Spinal cord (tissue), 9 donors: ENCODE measurements at regions not wholly inside any gene's neighbourhood (a gene's known extent, or its start where the extent isn't known, plus 50 kb on each side); places are given as distances from the start of the nearest gene placed in this dataset.

Source experiments
- DNase-seq, 6 donors: peaks; one replicate each; pipeline versions ENCODE4 v3.0.0 to v3.0.0-alpha.2; 2013 to 2015; ENCODE audit warnings: low spot score in 6 of 6, low read depth in 4 of 6
- H3K27ac ChIP-seq: one replicate; pipeline ENCODE4 v1.5.1; 2013; ENCODE audit warnings: low read depth, low read length, control low read depth
- H3K27me3 ChIP-seq: one replicate; pipeline ENCODE4 v1.6.1; 2013; ENCODE audit warnings: low read length; ENCODE audit not compliant: control insufficient read depth, insufficient read depth
- H3K36me3 ChIP-seq: one replicate; pipeline ENCODE4 v1.6.1; 2013; ENCODE audit warnings: low read length; ENCODE audit not compliant: control insufficient read depth, insufficient read depth
- H3K4me1 ChIP-seq: one replicate; pipeline ENCODE4 v1.6.1; 2013; ENCODE audit warnings: low read length; ENCODE audit not compliant: control insufficient read depth, insufficient read depth
- H3K4me3 ChIP-seq: one replicate; pipeline ENCODE4 v1.5.1; 2013; ENCODE audit warnings: low read depth, low read length, control low read depth
- H3K9me3 ChIP-seq: one replicate; pipeline ENCODE4 v1.6.1; 2013; ENCODE audit warnings: low read length; ENCODE audit not compliant: control insufficient read depth, insufficient read depth
- WGBS: methylation state at CpG from one replicate; pipeline ENCODE4 v1.1.5; 2013; ENCODE audit warnings: missing lambda C conversion rate; ENCODE audit not compliant: insufficient coverage; 5-methylcytosine and 5-hydroxymethylcytosine counted together
- donor health status: healthy.

GRCh38 chr4:141391293-141391692 is 170.6 kb downstream of the ZNF330 start:
- Histone ChIP-seq H3K9me3 (no peaks in the 10 kb centered on the region), H3K4me3 (no peak overlapping the region), H3K36me3 (no peaks in the 10 kb centered on the region), H3K27me3 (no peaks in the 10 kb centered on the region), H3K27ac (no peak overlapping the region), H3K4me1 (no peaks in the 10 kb centered on the region)
- no peak for DNase-seq

GRCh38 chr4:141391771-141392170 is 171.1 kb downstream of the ZNF330 start:
- WGBS: 100% methylated on average over 1 of the region's 3 CpGs
- Histone ChIP-seq H3K27me3 (no peaks in the 10 kb centered on the region), H3K9me3 (no peaks in the 10 kb centered on the region), H3K36me3 (no peaks in the 10 kb centered on the region), H3K27ac (no peak overlapping the region), H3K4me1 (no peaks in the 10 kb centered on the region), H3K4me3 (no peak overlapping the region)
- no peak for DNase-seq

- Histone ChIP-seq H3K9me3 (no peaks in the 10 kb centered on the region), H3K27me3 (no peaks in the 10 kb centered on the region), H3K36me3 (no peaks in the 10 kb centered on the region), H3K27ac (no peak overlapping the region), H3K4me1 (no peaks in the 10 kb centered on the region), H3K4me3 (no peak overlapping the region)
- DNase-seq: no peak
- WGBS: no CpG with 5 or more reads among the region's 1 CpG
Measured at GRCh38 chr4:141395246-141395830, 174.6 kb downstream of the ZNF330 start.

GRCh38 chr4:141395919-141396318 is 175.2 kb downstream of the ZNF330 start:
- Histone ChIP-seq H3K27ac (no peak overlapping the region), H3K27me3 (no peaks in the 10 kb centered on the region), H3K4me1 (no peaks in the 10 kb centered on the region), H3K9me3 (no peaks in the 10 kb centered on the region), H3K4me3 (no peak overlapping the region), H3K36me3 (no peaks in the 10 kb centered on the region)
- 87% methylated on average over 4 of the region's 5 CpGs for WGBS
- no peak for DNase-seq

GRCh38 chr4:141402712-141403111 is 182.0 kb downstream of the ZNF330 start:
- no peaks in the 10 kb centered on the region for H3K36me3 ChIP-seq
- WGBS: 90% methylated on average over 1 of the region's 5 CpGs
- no peak for DNase-seq
- H3K27me3 ChIP-seq: no peaks in the 10 kb centered on the region
- no peak overlapping the region for H3K4me3 ChIP-seq
- H3K4me1 ChIP-seq: no peaks in the 10 kb centered on the region
- H3K27ac ChIP-seq: no peak overlapping the region
- no peaks in the 10 kb centered on the region for H3K9me3 ChIP-seq

- WGBS: 67% methylated on average over 1 of the region's 2 CpGs
- H3K9me3 ChIP-seq: no peaks in the 10 kb centered on the region
Measured at GRCh38 chr4:141403782-141404181, 183.1 kb downstream of the ZNF330 start.

GRCh38 chr4:141406237-141406636 is 185.5 kb downstream of the ZNF330 start:
- Histone ChIP-seq H3K4me1 (no peaks in the 10 kb centered on the region), H3K27me3 (no peaks in the 10 kb centered on the region), H3K36me3 (no peaks in the 10 kb centered on the region), H3K27ac (no peak overlapping the region), H3K4me3 (no peak overlapping the region), H3K9me3 (no peaks in the 10 kb centered on the region)
- DNase-seq: no peak

More at GRCh38 chr4:141403782-141404181, 183.1 kb downstream of the ZNF330 start:
- H3K4me1 ChIP-seq: no peaks in the 10 kb centered on the region
- no peak overlapping the region for H3K27ac ChIP-seq
- H3K4me3 ChIP-seq: no peak overlapping the region
- peak in 1 of 6 donors; percentile 25 for DNase-seq
- H3K27me3 ChIP-seq: no peaks in the 10 kb centered on the region
- no peaks in the 10 kb centered on the region for H3K36me3 ChIP-seq

- Histone ChIP-seq H3K36me3 (no peaks in the 10 kb centered on the region), H3K27me3 (no peaks in the 10 kb centered on the region), H3K9me3 (no peaks in the 10 kb centered on the region), H3K4me3 (no peak overlapping the region), H3K4me1 (no peaks in the 10 kb centered on the region), H3K27ac (no peak overlapping the region)
- peak in 1 of 6 donors; percentile 56 for DNase-seq
- WGBS: no CpG with 5 or more reads among the region's 5 CpGs
Measured at GRCh38 chr4:141409556-141409955, 188.9 kb downstream of the ZNF330 start.

- H3K4me1 ChIP-seq: no peaks in the 10 kb centered on the region
- no peaks in the 10 kb centered on the region for H3K27me3 ChIP-seq
- H3K36me3 ChIP-seq: no peaks in the 10 kb centered on the region
- no peak for DNase-seq
- no peak overlapping the region for H3K27ac ChIP-seq
- H3K9me3 ChIP-seq: no peaks in the 10 kb centered on the region
- WGBS: no CpG with 5 or more reads among the region's 4 CpGs
- H3K4me3 ChIP-seq: no peak overlapping the region
Measured at GRCh38 chr4:141410839-141411238, 190.1 kb downstream of the ZNF330 start.

GRCh38 chr4:141411936-141412335 is 191.2 kb downstream of the ZNF330 start:
- no peaks in the 10 kb centered on the region for H3K27me3 ChIP-seq
- DNase-seq: no peak
- H3K4me3 ChIP-seq: no peak overlapping the region
- WGBS: no CpG with 5 or more reads among the region's 1 CpG
- no peaks in the 10 kb centered on the region for H3K4me1 ChIP-seq
- H3K27ac ChIP-seq: no peak overlapping the region
- no peaks in the 10 kb centered on the region for H3K9me3 ChIP-seq
- no peaks in the 10 kb centered on the region for H3K36me3 ChIP-seq
